ENCODE measurements at regions not wholly inside any gene's neighbourhood (a gene's known extent, or its start where the extent isn't known, plus 50 kb on each side); places are given as distances from the start of the nearest gene placed in this dataset.

DNA sequence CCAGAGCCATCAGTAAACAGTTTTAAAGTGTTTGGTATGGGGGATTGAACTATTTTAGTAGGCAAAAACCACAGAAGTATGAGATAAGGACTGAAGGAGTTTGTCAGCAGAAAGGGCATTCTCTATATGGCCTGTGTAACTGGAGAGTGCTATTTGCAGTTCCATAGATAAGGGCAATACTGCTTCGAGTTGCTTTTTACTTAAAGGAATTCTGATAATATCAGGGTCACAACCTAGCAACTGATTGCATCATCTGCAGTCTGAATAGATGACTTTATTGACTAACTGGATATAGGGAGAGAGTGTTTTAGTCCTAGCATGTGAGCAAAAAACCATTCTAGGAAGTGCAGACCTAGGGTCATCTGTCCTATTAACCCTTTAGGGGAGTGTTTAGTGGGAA lies 645.2 kb upstream of the PTPRD start:
- TF ChIP-seq POLR2A (IDR thresholded peaks at IDR 0.05; ENCODE audit: low read length) (no peak), RFX5 (IDR thresholded peaks at IDR 0.05) (no peak), MYC (IDR thresholded peaks at IDR 0.05; ENCODE audit: borderline replicate concordance, low read length) (no peak), POLR2AphosphoS2 (conservative IDR thresholded peaks at IDR 0.05; ENCODE audit: low read length) (no peak), CHD2 (IDR thresholded peaks at IDR 0.05; ENCODE audit: low read length, partially characterized antibody) (no peak), ZC3H11A (IDR thresholded peaks at IDR 0.05) (no peak)
- TF ChIP-seq, protein P1, sequence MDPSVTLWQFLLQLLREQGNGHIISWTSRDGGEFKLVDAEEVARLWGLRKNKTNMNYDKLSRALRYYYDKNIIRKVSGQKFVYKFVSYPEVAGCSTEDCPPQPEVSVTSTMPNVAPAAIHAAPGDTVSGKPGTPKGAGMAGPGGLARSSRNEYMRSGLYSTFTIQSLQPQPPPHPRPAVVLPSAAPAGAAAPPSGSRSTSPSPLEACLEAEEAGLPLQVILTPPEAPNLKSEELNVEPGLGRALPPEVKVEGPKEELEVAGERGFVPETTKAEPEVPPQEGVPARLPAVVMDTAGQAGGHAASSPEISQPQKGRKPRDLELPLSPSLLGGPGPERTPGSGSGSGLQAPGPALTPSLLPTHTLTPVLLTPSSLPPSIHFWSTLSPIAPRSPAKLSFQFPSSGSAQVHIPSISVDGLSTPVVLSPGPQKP (IDR thresholded peaks at IDR 0.05; ENCODE audit: low read depth, low read length) = no peak
- TF ChIP-seq, protein P2, sequence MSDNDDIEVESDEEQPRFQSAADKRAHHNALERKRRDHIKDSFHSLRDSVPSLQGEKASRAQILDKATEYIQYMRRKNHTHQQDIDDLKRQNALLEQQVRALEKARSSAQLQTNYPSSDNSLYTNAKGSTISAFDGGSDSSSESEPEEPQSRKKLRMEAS (IDR thresholded peaks at IDR 0.05) = no peak
- TF ChIP-seq, protein P3, sequence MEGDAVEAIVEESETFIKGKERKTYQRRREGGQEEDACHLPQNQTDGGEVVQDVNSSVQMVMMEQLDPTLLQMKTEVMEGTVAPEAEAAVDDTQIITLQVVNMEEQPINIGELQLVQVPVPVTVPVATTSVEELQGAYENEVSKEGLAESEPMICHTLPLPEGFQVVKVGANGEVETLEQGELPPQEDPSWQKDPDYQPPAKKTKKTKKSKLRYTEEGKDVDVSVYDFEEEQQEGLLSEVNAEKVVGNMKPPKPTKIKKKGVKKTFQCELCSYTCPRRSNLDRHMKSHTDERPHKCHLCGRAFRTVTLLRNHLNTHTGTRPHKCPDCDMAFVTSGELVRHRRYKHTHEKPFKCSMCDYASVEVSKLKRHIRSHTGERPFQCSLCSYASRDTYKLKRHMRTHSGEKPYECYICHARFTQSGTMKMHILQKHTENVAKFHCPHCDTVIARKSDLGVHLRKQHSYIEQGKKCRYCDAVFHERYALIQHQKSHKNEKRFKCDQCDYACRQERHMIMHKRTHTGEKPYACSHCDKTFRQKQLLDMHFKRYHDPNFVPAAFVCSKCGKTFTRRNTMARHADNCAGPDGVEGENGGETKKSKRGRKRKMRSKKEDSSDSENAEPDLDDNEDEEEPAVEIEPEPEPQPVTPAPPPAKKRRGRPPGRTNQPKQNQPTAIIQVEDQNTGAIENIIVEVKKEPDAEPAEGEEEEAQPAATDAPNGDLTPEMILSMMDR (IDR thresholded peaks at IDR 0.05) = no peak
- TF ChIP-seq, protein P4, sequence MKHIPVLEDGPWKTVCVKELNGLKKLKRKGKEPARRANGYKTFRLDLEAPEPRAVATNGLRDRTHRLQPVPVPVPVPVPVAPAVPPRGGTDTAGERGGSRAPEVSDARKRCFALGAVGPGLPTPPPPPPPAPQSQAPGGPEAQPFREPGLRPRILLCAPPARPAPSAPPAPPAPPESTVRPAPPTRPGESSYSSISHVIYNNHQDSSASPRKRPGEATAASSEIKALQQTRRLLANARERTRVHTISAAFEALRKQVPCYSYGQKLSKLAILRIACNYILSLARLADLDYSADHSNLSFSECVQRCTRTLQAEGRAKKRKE (CRISPR knock-in tag; IDR thresholded peaks at IDR 0.05; ENCODE audit: low read depth) = no peak

All from A549 (cell line).